ENCODE measurements at regions not wholly inside any gene's neighbourhood (a gene's known extent, or its start where the extent isn't known, plus 50 kb on each side); places are given as distances from the start of the nearest gene placed in this dataset.
"Not testable (repeated sequence)": the region's sequence is repeated elsewhere in the genome, so short reads cannot be mapped to it uniquely, and the experiment has no call there.

- DNase-seq = no peak
Measured at GRCh38 chr15:98528046-98528725, 120.2 kb upstream of the IGF1R start.

DNA sequence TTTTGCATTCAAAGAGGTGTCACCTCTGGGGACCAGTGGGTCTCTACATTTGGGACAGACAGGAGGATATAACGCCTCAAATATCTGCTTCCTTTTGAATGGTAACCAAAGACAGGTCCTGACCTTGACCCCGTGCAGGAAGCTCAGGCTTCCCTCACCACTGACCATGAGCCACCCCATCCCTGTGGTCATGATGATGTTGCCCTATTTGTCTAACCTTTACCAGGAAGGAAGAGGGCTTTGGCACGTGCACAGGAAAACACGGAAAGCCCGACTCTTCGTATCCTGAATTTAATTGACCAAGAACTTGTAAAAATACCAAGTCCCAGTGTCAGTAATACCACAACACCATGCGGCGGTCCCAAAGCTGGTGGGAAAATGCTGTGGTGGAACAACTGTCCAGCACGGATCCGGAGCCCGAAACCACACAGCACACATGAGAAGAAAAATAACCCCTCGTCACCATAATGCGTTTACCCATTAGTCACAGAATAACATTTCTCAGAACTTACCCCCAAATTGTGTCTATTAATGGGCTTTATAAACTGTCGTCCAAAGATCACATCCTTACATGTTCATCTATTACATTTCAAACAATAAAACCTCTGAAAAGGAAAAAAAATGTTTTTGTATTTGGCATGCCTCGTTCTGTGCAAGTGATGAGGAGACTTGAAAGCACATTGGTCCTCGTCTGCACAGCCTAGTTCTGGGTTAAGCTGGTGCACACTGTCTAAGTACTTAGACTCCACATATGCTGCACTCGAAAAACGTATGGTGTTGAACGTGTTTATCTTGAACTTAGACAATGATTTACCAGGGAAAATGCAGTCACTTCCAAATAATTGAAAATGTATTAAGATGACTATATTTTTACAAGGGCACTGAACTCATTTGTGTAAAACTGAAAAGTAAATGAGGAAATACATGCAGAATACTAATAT lies 118.9 kb upstream of the IGF1R start:
- no peak for DNase-seq

GRCh38 chr15:98530570-98530969 lies 117.8 kb upstream of the IGF1R start:
- no peak for DNase-seq

DNA sequence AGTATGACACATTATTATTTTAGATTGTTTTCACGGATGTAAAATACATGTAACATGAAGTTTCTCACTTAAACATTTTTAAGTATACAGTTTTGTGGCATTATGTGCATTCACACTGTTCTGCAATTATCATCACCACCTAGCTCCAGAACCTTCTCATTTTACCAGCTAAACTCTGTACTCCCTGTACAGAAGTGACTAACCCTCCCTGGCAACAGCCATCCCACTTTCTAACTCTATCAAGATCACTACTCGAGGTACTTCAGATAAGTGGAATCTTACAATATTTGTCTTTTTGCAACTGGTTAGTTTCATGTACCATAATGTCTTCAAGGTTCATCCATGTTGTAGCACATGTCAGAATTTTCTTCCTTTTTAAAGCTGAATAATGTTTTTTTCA lies 116.3 kb upstream of the IGF1R start:
- no peak for DNase-seq

DNA sequence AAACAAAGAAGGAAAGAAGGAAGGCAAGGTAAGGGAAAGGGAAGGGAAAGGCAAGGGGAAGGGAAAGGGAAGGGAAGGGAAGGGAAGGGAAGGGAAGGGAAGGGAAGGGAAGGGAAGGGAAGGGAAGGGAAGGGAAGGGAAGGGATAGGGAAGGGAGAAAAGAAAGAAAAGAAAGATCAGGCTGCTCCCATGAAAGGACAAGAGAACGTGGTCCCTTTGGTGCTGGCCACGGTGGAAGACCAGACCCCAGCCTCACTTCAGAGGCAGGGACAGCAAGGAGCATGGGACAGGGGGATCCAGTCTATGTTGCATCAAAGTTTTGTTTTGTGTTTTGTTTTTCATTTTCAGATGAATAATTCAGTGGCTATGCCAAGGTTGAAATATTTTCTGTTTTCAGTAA lies 111.4 kb upstream of the IGF1R start:
- DNase-seq = no peak

DNA sequence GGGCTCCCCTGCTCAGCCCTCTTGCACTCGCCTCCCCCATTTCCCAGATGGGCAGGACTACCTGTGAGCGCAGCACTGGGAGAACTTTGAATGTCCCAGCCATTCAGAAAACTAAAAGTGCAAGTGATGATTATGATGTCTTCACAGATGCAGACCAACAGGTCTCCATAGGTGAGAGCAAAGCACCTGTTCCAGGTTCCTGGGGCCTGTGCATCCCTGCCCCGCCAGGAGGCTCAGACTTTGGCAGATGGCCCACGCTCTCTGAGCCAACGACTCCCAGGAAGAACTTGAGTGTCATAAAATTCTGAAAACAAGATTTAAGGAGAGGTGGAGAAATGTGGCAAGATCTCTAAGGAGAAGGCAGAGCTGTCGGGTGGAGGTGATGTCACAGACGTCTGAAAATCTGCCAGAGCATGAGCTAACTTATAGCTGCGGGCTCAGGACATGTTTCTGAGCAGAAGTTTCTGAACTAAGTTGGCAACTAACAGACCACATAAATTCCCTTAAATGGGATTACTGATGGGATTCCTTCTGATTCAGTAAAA lies 110.8 kb upstream of the IGF1R start:
- DNase-seq = no peak

- no peak for DNase-seq
Measured at GRCh38 chr15:98541519-98541918, 106.8 kb upstream of the IGF1R start.

- no peak for DNase-seq
Measured at GRCh38 chr15:98543237-98543636, 105.1 kb upstream of the IGF1R start.

DNA sequence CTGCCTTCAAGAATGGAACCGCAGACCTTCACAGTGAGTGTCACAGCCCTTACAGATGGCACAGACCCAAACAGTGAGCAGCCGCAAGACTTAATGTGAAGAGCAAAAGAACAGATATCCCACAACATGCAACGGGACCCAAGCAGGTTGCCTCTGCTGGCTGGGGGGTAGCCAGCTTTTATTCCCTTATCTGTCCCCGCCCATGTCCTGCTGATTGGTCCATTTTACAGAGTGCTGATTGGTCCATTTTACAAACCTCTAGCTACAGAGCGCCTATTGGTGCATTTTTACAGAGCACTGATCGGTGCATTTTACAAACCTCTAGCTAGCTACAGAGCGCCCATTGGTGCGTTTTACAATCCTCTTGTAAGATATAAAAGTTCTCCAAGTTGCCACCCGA lies 102.0 kb upstream of the IGF1R start:
- no peak for DNase-seq

- DNase-seq = no peak
Measured at GRCh38 chr15:98547275-98547674, 101.1 kb upstream of the IGF1R start.

- DNase-seq = peak; percentile 65
Measured at GRCh38 chr15:98547741-98548138, 100.6 kb upstream of the IGF1R start.

DNA sequence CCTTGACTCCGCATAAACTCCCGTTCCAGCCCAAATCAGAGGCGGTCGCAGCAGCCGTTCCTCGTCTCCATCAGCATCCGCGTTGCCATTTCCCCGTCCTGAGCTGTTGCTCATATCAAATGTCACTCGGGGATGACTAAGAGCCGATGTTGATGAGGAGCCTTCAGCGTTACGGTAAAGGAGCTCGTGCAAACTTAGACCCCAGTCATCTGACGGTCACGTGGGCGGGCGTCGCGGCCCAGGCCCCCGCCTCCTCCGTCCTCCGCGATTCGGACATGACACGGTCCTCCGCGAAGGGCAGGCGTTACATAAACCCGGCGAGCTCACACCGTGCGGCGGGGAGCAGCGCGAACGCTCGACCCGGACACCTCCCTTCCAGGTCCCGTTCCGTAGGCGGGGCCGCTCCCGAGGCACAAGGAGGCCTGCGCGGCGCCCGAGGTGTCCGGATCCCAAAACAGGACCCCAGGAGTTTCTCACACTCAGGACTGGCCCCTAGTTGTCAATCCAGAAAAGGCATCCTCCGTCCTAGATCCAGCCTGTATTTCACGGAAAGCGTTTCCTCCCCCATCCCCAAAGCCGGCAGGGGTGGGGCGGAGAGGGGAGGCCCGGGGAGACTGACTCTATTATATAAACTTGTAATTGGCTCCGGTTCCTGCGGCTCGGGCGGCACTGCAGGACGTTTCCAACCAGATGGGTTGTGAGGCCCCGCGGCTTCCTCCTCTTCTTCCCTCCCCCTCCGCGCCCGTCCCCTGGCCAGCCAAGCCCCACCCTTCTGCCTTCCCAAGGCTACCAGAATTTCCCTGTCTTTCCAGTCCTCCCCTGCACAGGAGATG lies 100.0 kb upstream of the IGF1R start:
- peak; percentile 92 for DNase-seq

DNA sequence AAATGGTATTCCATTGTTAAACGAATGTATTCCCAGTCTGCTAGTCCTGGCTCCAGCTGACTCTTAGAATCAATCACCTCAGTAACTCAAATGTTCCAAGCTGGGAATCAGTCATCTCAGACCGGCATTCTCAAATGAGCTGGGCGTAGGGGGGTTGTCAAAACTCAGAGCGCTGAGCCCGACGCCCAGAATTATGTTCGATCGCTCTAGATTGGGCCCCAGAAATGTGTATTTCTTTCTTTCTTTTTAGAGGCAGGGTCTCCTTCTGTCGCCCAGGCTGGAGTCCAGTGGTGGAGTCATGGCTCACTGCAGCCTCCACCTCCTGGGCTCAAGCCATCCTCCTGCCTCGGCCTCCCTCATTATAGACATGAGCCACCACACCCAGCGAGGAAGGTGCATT lies 99.3 kb upstream of the IGF1R start:
- no peak for DNase-seq

GRCh38 chr15:98549741-98550140 lies 98.6 kb upstream of the IGF1R start:
- no peak for DNase-seq

- DNase-seq = not testable (repeated sequence)
Measured at GRCh38 chr15:98550363-98550762, 98.0 kb upstream of the IGF1R start.

DNA sequence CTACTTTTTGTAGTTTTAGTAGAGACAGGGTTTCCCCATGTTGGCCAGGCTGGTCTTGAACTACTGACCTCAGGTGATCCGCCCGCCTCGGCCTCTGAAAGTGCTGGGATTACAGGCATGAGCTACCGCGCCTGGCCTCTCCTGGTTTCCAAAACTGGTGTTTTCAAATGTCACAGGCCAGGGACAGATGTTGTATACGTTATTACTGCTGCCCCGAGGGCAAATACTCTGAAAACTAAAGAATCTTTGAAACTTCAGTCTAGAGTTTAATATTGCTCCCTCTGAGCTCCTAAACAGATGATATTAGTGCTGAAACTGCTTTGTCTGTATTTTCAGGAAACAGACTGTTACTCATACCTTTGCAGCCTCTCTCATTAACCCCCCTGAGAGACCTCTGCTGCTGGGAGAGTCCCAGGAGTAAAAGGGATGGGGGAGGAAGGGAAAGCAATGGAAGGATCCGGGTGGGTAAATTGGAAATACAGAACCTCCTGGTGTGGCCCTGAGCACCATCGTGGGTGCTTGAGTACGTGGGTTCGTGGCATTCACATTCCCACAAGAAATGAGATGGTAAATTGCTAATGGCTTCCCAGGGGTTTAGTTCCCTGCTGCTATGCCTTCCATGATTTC lies 96.3 kb upstream of the IGF1R start:
- DNase-seq = no peak

DNA sequence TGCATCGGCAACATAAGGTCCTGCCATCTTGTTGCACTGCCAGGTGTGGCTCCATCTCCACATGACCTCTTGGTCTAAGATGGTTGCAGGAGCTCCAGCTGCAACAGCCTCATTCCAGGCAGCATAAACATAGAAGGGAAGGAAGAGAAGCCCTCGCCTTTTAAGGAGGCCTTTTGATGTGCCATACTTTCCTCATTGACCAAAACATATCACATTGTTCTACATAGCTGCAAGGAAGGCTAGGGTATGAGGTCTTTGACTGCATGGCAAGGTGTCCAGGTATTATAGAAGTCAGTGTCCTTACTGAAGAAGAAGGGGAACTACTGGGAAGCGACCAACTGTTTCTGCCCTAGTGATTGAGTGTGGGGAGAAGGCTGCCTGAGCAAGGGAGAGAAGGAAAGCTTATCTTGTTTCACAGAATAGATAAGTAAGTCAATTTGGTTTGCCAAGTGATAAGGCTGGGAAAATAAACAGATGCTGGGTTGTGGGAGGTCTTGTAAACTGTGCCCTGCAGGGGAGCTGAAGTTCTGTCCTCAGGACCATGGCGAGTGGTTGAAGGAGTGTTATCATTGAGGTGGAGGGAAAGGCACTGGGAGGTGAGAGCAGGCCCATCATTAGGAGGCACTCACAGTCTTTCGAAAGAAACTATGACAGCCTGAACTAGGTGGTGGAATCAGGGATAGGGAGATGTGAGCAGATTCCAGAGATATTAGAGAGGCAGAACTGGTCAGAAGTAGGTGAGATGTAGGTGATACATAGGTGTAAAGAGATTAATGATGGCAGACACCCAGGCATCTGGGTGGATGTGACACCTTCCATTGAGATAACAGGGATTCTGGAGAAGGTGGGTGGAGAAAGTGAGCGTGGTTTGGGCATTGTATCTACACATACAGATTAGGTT lies 93.8 kb upstream of the IGF1R start:
- DNase-seq = no peak

DNA sequence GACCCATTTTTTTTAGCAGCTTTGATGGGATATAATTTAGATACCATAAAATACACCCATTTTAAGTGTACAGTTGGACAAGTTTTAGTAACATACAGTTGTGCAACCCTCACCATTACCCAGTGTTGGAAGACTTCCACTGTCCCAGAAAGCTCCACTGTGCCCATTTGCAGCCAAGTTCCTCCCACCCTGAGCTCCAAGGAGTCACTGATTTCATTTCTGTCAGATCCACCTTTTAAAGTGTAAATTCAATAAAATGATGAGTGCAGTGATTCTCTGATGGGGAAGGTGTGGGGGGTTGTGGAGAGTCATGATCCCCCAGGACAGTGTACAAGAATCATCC lies 93.2 kb upstream of the IGF1R start:
- no peak for DNase-seq

- DNase-seq = no peak
Measured at GRCh38 chr15:98556321-98556720, 92.0 kb upstream of the IGF1R start.

DNA sequence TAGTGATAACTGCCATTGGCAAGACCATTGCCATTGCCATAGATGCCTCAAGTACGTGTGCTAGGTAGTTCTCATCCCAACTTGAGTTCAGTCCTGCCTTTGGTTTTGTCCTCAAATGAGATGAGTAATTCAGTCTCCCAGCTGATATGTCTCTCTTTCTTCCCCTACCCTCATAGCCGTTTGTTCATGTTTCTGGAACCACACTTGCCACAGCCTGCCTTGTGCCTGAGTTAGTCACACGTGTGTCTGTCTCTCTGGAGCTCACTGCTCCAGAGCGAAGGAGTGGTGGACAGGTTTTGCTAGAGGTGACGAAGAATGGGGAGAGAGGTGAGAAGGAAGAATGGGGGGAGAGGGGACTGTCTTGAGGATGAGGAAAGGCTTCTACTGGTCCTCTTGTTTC lies 88.0 kb upstream of the IGF1R start:
- DNase-seq = no peak

DNA sequence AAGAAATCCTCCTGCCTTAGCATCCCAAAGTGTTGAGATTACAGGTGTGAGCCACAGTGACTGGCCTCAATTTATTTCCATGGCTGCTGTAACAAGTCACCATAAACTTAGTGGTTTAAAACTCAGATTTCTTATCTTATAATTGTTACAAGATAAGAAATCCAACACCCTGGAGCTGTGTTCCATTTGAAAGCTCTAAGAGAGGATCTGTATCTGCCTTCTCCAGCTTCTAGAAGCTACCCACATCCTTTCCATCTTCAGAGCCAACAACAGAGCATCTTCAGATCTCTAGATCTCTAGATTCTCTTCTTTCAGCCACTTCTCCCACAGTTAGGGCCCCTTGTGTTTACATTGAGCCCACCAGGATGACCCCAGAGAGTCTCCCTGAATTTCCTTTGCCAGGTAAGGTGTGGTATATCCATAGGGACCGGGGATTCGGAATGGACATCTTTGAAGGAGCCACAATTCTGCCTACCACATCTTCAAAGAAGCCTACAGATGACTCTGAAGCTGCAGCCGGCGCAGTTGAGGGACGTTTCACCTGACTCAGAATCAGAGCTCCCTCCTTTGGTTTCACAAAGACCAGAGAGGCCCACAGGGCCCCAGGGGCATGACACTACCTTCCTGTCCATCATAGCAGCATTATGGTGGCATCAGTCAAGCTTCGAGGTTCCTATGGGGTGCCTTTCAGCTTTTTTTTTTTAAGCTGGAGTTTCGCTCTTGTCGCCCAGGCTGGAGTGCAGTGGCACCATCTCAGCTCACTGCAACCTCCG lies 87.0 kb upstream of the IGF1R start:
- DNase-seq = no peak
